DMS153 (cell line): ENCODE measurements at regions not wholly inside any gene's neighbourhood (a gene's known extent, or its start where the extent isn't known, plus 50 kb on each side); places are given as distances from the start of the nearest gene placed in this dataset.

Experiments
- DNase-seq: peaks from one replicate; lab custom pipeline; 2025; lab: John Stamatoyannopoulos, UW

DNA sequence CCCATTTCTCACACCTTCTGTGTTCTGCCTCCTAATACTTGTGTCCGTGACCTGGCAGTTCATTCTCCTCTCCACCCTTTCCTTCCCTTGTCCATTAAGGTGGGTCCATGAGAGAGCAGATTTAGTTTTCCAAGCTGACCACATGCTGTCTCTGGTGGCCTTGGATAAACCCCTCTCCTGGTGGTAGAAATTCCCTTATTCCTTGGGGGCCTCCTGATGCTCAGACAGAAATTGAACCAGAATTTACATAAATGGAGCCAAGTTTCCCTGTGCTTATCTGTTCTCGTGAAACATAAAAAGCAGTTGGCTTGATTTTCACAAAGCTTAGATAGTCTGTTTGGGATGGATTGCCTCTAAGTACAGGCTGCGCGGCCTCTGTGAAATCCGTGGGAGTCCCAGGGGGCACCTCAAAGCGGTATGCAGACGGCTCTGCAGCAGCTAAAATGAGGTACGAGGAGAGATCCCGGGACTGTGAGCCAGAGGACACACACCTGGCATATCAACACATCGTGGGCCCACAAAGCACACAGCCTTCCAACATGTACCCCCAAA is 101.0 kb upstream of the NMNAT3 start:
- DNase-seq: no peak

DNA sequence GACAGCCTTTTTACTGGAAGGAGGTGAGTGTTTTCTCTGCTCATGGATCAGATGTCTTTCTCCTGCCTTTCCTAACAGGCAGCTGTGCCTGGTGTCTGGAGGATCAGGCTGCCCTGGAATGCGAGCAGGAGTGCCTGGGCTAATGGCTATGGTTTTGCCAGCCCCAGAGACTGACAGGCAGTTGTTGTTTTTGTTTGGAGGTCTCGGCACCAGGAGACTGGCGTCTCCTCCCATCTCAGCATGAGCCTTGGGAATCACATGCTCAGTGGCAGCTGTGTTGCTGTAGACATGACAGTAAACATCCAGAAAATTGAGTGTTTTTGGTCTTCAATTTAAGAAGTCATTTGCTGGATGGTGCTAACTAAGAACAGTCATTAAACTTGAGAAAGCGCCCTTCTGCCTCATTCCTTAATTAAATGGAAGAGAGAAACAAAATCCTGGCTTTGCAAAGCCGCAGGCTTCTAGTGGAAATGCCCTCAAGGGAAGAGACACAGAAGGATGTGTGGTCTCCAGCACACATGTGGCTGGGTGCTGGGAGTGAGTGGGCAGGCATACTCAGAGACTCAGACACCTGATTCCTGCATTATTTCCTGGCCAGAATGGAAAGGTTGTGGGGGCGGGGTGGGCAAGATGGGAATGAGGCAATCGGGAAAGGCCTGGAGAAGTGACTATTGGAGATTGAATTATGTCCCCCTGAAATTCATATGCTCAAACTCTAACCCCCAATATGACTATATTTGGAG is 97.0 kb upstream of the NMNAT3 start:
- DNase-seq: no peak

DNA sequence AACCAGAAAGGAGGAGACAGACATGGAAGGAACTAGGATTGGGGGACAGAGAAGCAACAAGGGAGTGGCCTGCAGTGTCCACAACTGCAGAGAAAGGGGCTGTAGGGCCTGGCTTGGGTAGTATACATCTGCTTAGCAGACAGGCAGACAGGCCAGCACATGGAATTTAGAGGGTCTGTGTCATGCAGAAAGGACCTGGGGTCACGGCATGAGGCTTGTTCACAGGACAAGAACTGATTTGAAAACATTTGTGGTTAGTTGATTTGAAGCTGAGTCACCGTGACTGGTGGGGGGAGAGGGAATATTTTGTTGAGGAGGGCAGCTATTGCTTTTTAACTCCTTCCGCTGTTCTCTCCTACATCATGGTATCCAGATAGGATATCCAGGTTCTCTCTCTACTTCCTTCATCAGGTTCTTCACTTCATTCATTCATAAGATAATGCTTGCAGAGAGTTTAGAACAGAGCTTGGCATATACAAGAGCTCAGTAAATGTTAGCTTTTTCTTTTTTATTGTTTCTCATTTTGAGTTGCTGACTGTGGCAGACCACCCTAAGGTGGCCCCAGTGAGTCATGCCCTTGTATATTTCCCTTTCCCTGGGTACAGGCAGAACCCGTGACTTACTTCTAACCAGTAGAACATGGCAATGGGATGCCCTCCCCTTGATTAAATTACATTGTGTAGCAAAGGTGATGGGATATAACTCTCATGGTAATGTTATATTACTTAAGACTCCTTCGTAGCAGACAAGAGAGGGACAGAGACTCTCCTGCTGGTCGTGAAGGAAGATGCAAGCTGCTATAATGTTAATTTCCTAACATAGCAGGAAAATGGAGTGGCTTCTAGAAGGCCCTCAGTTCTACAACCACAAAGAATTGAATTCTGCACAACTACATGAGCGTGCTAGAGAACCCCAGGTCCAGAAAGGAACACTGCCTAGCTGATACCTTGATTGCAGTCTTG is 95.0 kb upstream of the NMNAT3 start:
- no peak for DNase-seq

DNA sequence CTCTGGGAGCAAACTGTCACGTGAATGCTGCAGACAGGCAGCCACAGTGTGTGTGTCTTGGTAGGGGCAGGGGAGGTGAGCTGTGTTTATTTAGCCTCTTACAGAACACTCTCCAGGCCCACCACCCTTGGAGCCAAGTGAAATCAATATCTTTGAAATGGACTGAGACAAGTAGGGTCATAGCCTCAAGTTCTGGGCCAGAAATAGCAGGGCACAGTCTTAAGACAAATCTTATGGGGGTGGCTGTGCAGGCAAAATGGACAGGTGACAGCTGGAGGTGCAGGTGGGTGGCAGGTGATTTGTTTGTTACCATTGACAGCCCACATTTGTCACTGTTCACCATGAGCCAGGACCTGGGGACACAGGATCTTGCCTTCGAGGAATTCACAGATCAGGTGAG is 93.6 kb upstream of the NMNAT3 start:
- no peak for DNase-seq

DNA sequence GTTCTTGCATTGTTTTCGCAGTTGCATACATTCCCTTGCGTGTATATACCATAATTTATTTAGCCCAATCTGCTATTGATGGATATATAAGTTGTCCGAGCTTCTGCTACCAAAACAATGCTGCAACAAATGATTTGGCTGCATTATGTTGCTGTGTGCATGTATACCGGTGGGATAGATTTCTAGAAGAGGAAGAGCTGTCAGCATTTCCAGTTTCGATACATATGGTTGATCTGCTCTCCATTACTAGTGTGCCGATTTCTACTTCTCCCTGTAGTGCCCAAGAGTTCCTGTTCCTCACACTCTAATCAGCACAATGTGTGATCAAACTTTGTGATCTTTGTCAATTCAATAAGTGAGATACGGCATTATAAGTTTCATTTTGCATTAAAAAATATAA is 92.8 kb upstream of the NMNAT3 start:
- DNase-seq: no peak

DNA sequence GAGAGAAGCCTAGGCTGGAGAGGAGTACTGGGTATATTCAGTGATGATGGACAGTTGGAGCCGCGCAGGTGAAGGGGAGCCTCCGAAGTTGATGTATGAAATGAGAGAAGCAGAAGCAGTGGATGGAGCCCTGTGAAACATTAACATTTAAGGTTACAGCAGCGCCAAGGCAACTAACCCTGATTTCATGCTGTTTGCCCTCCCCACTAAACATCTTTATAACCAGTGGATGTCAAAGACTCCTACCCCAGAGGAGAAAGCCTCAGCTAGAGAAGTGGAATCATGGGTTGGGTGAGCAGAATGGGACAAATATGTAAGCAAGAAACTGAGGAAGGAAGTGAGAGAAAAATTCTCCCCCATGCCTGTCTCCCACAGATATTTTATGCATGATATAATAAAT is 92.0 kb upstream of the NMNAT3 start:
- DNase-seq: no peak

DNA sequence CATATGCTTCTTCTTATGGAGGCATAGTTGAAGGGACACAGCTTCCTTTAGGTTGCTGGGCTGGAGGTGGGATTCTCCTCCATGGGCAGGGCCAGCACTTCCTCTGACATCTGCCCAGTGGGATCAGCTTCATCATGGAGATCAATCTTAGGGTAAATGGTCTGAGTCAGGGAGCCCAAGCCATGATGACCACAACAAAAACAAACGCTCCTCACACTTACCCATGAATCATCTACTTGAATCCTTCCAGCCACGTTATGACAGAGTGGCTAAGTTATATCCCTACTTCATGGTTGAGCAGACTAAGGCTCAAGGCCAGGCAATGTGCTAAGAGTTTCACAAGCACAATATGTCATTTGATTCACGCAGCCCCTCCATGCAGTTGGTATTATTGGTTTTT is 87.2 kb upstream of the NMNAT3 start:
- no peak for DNase-seq

DNA sequence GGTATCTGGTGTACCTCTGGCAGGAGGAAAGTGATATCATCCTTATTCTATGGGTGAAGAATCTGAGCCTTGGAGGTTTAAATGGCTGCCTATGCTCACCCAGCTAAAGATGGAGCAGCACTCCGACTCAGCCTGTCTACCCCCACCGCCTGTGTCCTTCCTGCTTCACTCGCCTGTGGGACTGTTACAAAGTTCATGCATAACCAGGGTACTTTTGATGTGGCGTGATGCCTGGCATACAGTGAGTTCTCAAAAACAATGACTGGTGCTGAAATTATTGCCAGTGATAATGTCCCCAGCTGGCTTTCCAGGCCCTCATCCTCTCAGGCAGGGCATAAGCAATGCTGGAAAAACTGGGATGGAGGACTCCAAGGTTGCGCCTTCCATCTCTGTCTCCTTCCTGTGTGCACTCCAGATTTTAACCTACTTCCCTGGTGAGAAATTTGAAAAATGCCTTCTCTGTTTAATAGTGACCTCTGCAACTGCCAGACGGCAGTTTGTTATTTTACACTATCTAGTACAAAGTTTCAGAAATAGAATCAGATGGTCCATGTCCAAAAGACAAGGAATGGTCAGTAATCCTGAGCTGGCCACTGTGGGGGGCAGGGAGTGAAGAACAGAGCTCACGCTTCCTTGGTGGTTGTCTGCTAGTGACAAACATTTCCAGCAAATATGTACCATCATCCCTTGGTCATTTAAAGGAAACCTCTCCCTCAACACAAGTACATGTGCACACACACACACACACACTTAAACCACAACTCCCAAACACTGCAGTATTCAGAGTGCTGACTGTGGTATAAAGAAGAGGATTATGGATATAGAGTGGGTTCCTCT is 86.5 kb upstream of the NMNAT3 start:
- DNase-seq: no peak

DNA sequence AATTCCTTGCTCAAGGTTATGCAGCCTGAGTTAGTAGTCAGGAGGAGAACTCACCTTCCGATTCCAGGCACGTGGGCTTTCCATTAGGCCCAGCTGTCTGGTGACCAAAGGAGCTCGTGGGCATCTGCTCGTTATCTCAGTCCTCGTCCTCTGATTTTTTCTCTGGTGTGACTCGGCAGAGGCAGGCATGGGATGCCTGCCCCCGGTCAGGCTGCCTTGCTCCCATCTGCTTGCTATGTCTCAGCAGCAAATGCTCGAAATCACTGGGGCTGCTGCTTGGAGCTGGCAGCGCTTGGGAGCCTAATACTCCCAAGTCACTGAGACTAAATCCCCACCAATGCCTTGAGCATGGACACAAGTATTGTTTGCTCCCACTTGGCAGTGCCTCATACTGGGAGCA is 84.5 kb upstream of the NMNAT3 start:
- DNase-seq: no peak

DNA sequence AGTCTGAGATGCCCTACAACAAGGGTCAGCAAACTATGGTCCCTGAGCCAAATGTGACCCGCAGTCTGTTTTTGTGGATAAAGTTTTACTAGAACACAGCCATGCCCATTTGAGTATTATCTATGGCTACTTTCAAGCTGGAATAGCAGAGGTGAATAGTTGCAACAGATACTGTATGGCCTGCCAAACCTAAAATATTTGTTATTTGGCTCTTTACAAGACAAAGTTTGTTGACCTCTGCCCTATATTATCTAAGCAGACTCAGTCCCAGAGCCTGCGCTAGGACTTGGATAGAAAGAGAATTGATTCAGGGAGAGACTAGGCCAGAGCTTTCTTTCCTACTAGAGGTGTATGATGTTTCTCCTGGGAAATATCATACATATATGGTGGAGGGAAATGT is 81.7 kb upstream of the NMNAT3 start:
- no peak for DNase-seq

DNA sequence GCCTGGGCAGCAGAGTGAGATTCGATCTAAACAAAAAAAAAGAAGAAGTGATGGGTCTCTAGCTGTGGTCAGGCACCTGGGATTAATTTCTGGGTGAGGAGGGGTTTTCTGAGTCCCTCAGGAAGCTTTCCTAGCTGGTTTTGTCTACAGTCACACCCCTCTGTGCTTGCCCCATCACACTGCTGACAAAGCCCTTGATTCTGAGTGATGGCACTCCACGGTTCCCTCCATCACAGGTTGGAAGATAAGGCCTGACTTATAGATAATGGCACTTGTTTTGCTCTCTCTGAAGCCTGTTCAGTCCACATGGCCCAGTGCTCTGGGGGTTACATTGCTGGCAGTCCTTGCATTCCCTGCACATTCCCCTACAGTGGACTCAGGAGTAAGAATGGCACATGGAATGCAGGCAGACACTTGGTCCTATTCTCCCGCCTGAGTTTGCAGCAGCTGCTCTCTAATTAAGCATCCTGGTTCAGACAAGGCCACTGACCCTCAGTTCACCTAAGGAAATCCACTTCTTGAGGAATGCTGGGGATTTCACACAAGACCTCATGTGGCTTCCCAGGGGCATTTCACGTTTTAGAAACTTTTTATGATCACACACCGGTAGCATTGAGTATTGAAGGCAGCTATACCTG is 81.0 kb upstream of the NMNAT3 start:
- no peak for DNase-seq

DNA sequence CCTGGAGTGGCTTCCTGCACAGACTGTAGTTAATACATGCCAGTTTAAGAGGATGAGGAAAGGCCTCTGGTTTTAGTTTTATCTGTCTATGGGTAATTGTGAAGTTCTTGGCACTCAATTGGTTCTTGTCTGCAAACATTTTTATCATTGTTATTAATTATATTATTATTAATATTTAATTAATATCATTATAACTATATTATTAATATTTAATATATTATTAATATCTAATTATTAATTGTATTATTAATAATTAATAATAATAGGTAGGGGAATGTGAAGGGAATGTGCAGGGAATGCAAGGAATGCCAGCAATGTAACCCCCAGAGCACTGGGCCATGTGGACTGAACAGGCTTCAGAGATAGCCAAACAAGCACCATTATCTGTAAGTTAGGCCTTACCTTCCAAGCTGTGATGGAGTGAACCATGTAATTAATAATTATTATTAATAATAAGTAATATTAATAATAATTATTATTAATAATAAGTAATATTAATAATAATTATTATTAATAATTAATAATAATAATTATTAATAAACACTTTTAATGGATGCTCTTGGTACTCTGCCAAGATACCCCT is 79.8 kb upstream of the NMNAT3 start:
- DNase-seq: no peak

DNA sequence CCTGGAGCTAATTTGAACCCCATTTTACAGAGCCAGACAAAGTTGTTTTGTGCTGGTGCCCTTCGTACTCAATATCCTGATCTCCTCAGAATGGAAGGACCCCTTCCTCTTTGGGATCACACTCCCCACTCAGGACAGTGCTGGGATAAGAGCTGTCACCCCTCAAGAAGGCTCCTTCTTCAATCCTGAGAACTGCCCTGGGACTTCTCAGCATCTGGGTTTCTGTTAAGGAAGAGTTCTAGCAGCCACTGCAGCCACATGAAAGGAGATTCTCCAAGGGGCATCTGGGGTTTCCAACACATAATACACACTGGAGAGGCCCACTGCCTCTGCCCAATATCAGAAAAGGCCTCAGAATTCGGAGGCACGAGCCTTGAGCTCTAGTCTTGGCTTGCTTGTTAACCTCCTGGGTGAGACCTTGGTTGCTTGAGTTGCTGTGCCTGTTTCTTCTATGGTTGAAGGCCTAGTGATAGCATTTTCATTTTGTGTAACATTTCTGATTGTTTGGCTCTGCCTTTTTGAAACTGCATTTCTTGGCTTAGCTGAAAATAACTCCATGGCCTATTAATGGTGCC is 78.8 kb upstream of the NMNAT3 start:
- DNase-seq: no peak

DNA sequence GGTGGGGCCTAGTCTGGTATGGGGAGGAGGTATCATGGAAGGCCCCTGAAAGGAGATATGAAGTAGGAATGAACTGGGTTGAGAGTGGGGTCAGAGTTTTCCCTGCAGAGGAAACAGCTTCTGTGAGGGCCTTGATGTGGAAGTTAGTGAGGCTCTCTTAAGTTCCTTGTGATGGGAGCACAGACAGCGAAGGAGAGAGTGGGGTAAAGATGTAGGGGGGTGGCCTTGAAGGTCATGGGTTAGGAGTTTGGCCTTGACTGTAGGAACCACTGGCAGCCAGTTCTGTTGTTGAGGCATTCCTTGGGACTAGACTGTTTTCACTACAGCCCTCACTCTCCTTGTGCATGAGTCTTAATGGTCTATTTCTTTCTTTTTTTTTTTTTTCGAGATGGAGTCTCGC is 77.8 kb upstream of the NMNAT3 start:
- DNase-seq: no peak

DNA sequence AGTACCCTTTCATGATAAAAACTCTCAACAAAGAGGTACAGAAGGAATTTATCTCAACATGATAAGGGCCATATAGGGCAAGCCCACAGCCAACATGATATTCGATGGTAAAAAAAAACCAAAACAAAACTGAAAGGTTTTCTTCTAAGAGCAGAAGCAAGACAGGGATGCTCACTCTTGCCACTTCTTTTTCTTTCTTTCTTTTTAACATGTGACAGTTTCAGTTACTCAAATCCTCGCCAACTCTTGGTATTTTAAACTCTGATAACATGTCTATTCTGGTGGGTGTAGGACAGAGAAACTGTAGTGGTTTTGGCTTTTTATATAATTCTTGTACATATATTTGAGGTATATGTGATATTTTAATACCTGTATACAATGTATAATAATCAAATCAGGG is 74.0 kb upstream of the NMNAT3 start:
- DNase-seq: no peak

DNA sequence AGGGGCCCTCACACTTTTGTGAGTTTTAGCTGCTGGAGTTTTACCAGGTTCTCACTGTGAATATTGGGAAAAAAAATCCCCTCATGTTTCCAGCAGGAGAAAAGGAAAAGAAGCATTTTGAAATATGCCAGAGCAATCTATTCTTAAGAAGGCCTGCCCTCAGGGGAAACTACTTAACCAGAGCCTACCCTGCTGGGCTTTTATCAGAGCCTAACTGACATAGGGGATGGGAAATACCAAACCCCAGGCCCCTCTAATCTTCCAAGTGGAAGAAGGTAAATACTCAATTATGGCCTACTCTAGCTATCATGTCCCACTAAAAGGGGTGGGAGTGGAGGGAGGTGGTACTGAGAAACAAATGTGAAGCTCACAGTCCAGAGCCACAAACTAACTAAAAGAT is 68.7 kb upstream of the NMNAT3 start:
- no peak for DNase-seq

DNA sequence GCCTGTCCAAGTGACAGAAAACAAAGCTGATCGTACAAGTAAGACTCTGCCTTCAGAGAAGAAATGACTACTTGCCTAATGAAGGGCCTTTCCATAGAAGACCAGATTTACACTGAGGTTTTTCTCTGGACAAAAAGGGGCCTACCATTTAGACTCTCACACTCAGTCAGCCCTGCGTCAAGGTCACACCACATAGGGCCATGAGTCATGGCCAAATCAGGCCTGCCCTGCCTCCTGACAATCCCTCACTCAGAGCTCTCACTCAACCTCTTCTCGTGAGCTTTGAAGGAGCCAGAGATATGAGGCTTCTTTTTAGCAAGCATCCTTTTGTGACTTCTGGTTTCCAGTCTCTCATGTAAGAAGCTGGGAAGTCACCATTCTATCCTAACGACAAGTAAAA is 68.1 kb upstream of the NMNAT3 start:
- DNase-seq: no peak

DNA sequence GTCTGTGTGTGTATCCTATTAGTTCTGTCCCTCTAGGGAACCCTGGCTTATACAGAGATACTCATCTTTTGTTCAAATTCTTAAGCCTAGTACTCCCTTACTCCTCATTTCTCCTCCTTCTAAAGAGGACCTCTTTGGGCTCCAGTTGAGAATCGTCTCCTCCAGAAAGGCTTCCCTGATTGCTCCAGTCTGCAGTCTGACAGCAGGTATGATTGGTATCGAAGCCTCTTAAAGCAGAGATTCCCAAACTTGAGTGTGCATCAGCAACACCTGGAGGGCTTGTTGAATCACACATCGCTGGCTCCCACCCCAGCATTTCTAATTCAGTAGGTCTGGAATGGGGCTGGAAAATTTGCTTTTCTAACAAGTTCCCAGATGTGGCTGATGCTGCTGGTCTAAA is 60.9 kb upstream of the NMNAT3 start:
- DNase-seq: no peak

DNA sequence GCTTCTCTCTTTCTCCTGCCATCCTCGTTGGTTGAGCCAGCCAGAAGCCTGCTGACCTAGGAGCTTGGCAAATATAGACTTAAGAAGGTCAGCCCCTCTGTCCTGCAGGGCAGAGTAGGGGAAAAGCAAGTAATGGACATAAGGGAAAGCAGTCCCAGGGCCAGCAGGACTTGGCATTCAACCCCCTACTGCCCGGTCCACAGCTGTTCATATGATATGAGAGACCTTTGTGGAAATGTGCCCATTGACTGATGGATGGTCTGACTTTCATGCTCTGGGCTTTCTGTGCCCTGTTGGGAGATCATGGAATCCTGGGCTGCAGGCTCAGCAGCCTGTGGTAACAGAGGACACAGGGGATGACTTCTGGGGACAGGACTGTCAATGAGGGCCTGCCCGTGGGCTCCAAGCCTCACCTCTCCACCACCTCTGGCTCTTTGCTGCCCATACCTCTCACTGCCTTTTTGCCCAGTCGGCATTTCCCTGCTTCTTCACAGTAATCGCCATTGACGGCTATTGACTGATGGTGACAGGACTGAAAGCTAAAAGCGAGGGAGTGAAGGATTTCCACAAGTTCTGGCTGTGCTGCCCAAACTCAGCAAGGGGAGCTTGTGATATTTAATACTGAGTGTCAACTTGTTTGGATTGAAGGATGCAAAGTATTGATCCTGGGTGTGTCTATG is 60.0 kb upstream of the NMNAT3 start:
- no peak for DNase-seq

DNA sequence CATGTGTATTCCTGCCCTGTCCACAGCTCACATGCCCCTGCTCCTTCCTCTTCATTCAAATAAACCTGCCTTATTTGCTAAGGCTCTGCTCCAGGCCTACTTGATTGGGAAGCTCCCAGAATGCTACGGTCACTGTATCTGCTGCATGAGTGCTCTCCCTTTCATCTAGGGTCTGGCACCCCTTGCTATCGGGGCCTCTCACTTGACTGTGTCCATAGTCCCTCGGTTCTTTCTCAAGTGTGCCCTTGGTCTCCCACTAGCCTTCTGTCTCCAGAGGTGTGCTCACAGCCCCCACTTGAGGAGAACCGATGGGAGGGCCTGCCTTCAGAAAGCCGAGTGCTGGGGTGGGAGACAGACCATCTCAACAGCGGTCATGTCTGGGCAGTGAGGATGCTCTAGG is 57.4 kb upstream of the NMNAT3 start:
- no peak for DNase-seq
